ENCODE measurements at regions not wholly inside any gene's neighbourhood (a gene's known extent, or its start where the extent isn't known, plus 50 kb on each side); places are given as distances from the start of the nearest gene placed in this dataset.

DNA sequence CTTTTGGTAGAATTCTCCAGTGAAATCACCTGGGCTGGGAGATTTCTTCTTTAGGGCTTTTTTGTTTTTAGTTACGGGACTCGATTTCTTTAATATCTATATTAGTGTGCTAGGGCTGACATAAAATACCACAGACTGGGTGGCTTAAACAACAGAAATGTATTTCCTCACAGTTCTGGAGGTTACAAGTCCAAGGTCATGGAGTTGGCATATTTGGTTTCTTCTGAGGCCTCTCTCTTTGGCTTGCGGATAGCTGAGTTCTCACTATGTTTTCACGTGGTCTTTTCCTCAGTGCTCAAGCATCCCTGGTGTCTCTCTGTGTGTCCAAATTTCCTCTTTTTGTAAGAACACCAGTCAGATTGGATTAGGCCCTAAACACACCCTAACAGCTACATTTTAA lies 208.5 kb upstream of the DTNA start:
- TF ChIP-seq, protein P1, sequence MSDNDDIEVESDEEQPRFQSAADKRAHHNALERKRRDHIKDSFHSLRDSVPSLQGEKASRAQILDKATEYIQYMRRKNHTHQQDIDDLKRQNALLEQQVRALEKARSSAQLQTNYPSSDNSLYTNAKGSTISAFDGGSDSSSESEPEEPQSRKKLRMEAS (IDR thresholded peaks at IDR 0.05; ENCODE audit: insufficient read depth, insufficient read length) = no peak
- TF ChIP-seq, protein P2, sequence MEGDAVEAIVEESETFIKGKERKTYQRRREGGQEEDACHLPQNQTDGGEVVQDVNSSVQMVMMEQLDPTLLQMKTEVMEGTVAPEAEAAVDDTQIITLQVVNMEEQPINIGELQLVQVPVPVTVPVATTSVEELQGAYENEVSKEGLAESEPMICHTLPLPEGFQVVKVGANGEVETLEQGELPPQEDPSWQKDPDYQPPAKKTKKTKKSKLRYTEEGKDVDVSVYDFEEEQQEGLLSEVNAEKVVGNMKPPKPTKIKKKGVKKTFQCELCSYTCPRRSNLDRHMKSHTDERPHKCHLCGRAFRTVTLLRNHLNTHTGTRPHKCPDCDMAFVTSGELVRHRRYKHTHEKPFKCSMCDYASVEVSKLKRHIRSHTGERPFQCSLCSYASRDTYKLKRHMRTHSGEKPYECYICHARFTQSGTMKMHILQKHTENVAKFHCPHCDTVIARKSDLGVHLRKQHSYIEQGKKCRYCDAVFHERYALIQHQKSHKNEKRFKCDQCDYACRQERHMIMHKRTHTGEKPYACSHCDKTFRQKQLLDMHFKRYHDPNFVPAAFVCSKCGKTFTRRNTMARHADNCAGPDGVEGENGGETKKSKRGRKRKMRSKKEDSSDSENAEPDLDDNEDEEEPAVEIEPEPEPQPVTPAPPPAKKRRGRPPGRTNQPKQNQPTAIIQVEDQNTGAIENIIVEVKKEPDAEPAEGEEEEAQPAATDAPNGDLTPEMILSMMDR (IDR thresholded peaks at IDR 0.05; ENCODE audit: extremely low read depth in 1 of 2, insufficient read depth in 1 of 2, low read depth in 1 of 2, low read length in 2 of 2) = no peak
- TF ChIP-seq POLR2AphosphoS5 (IDR thresholded peaks at IDR 0.05; ENCODE audit: insufficient read depth, low read depth, low read length) (no peak), POLR2A (IDR thresholded peaks at IDR 0.05; ENCODE audit: low read depth, low read length) (no peak), GATA2 (IDR thresholded peaks at IDR 0.05; ENCODE audit: insufficient read depth, insufficient read length, low read depth, low read length) (no peak), MYC (IDR thresholded peaks at IDR 0.05; ENCODE audit: low read depth, low read length) (no peak), EZH2 (IDR thresholded peaks at IDR 0.05; ENCODE audit: borderline replicate concordance, low read depth, low read length, severe bottlenecking) (no peak)

Data from endothelial cell of umbilical vein (primary cell).